ENCODE measurements at regions not wholly inside any gene's neighbourhood (a gene's known extent, or its start where the extent isn't known, plus 50 kb on each side); places are given as distances from the start of the nearest gene placed in this dataset.

DNA sequence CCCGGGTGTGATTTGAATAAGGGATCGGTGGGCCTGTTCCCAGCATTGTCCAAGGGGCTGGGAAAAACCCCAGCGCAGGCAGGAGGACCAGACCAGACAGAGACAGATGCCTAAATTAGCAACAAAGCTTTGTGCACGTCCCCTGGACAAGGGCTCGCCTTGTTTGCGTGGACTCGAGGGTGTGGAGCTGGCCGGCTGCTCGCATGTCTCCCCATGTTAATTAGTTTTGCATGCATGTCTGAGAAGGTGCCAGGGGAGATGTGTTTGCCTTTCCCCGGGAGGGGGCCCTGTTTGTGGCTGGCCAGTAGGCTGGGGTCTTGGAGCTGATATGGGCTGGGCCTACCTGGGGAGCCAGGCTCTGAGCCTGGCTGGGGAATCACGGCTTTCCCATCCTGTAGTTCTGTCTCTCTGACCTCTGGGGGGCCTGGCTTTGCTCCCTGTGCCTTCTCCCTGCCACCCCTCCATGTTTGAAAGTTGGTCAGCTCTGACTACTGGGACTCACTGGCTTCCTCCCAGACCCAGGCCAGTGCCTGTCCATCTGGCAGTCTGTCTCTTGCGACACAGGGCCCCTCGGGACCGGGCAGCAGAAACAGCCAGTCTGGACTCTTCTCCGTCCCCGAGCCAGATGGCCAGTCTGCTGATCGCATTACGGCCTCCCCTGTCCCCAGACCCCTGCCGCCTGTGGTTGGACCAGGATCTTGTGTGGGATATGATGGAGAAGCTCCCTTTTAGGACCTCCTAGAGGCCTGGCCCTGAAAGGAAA, 55.4 kb upstream of the POLG start:
- Histone ChIP-seq H2BK5ac (ENCODE audit: insufficient read length, low read length) (no peak overlapping the region), H3K18ac (ENCODE audit: insufficient read length, low read depth, low read length) (no peak overlapping the region), H3K27ac (ENCODE audit: insufficient read length, low read depth, low read length) (no peak overlapping the region), H3K9ac (ENCODE audit: extremely low read depth, insufficient read length, low read length) (no peak overlapping the region), H2BK12ac (ENCODE audit: insufficient read length, low read depth, low read length) (no peak overlapping the region), H3K79me2 (ENCODE audit: insufficient read depth, low read length) (no peaks in the 10 kb centered on the region), H3K4me1 (ENCODE audit: insufficient read depth, low read length) (no peaks in the 10 kb centered on the region), H2BK120ac (ENCODE audit: low read depth, low read length, poor library complexity, severe bottlenecking) (no peak overlapping the region), H4K8ac (replicated peaks; ENCODE audit: insufficient read length, low read depth, low read length) (no peak overlapping the region), H4K20me1 (ENCODE audit: control insufficient read depth, insufficient read depth, insufficient read length) (no peaks in the 10 kb centered on the region), H2BK20ac (ENCODE audit: low read depth, low read length, poor library complexity, severe bottlenecking) (no peak overlapping the region), H3K9me3 (ENCODE audit: control insufficient read depth, low read depth, low read length) (no peaks in the 10 kb centered on the region), H3K56ac (ENCODE audit: insufficient read length, low read depth, low read length) (no peak overlapping the region), H3K4me2 (ENCODE audit: insufficient read depth, insufficient read length, low read length) (no peak overlapping the region), H3K79me1 (ENCODE audit: insufficient read depth, low read depth, low read length, poor library complexity, severe bottlenecking) (no peaks in the 10 kb centered on the region), H2BK15ac (ENCODE audit: low read depth, low read length) (no peak overlapping the region), H2AK5ac (ENCODE audit: insufficient read length, low read length) (no peak overlapping the region), H3K4ac (ENCODE audit: low read depth, low read length) (no peak overlapping the region), H3K23ac (ENCODE audit: insufficient read length, low read depth, low read length) (no peak overlapping the region), H4K91ac (ENCODE audit: insufficient read length, low read depth, low read length) (no peak overlapping the region), H4K5ac (ENCODE audit: insufficient read length, low read depth, low read length) (no peak overlapping the region), H3K14ac (ENCODE audit: insufficient read depth, low read length) (no peak overlapping the region), H3K23me2 (ENCODE audit: insufficient read length, low read depth, low read length, poor library complexity, severe bottlenecking) (no peaks in the 10 kb centered on the region), H3T11ph (ENCODE audit: low read length) (no peak overlapping the region), H3K27me3 (ENCODE audit: insufficient read depth, low read length) (peaks cover 44% of the 10 kb centered on the region), H2AFZ (ENCODE audit: low read length) (no peak overlapping the region)
- Mint-ChIP-seq H3K9me3 (no peaks in the 10 kb centered on the region; a peak in 2 of 5 replicates), H3K36me3 (ENCODE audit: insufficient read depth in 1 of 3, low read depth in 3 of 3) (no peaks in the 10 kb centered on the region), H3K27ac (no peak overlapping the region), H3K4me1 (peaks cover 26 to 53% of the 10 kb centered on the region in 2 experiments), H3K27me3 (ENCODE audit: low read depth) (peaks cover 93% of the 10 kb centered on the region), H3K4me3 (0 out of 5 replicates have a peak overlapping the region, but pooled peaks of 1 of the 2 experiments have one; percentile 55)
- no CpG with 5 or more reads among the region's 19 CpGs for WGBS (ENCODE audit: extremely low coverage, insufficient read length, low lambda C conversion rate)
- TF ChIP-seq, protein P1, sequence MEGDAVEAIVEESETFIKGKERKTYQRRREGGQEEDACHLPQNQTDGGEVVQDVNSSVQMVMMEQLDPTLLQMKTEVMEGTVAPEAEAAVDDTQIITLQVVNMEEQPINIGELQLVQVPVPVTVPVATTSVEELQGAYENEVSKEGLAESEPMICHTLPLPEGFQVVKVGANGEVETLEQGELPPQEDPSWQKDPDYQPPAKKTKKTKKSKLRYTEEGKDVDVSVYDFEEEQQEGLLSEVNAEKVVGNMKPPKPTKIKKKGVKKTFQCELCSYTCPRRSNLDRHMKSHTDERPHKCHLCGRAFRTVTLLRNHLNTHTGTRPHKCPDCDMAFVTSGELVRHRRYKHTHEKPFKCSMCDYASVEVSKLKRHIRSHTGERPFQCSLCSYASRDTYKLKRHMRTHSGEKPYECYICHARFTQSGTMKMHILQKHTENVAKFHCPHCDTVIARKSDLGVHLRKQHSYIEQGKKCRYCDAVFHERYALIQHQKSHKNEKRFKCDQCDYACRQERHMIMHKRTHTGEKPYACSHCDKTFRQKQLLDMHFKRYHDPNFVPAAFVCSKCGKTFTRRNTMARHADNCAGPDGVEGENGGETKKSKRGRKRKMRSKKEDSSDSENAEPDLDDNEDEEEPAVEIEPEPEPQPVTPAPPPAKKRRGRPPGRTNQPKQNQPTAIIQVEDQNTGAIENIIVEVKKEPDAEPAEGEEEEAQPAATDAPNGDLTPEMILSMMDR (conservative IDR thresholded peaks at IDR 0.05), result no peak
- DNase-seq, result peak; percentile 34
